Activated CD4-positive, alpha-beta T cell treated with anti-CD3 and anti-CD28 coated beads, Interleukin-2, Interleukin-4, amounts not matched to agents 100 ng/mL and 50 ng/mL, durations not matched to agents 16 hours and 8 hours (primary cell): ENCODE measurements at regions not wholly inside any gene's neighbourhood (a gene's known extent, or its start where the extent isn't known, plus 50 kb on each side); places are given as distances from the start of the nearest gene placed in this dataset.
"Not testable (repeated sequence)": the region's sequence is repeated elsewhere in the genome, so short reads cannot be mapped to it uniquely, and the experiment has no call there.

Experiments
- DNase-seq: peaks from one replicate; pipeline ENCODE4 v3.0.0-alpha.2; 2020; ENCODE audit warnings: low spot score

- no peak for DNase-seq
These were observed 252.4 kb downstream of the NUF2 start for GRCh38 chr1:163574119-163574518.

GRCh38 chr1:163580926-163581325, 259.2 kb downstream of the NUF2 start:
- no peak for DNase-seq

- no peak for DNase-seq
These were observed 262.0 kb downstream of the NUF2 start for GRCh38 chr1:163583661-163584181.

- DNase-seq, result no peak
These were observed 264.0 kb downstream of the NUF2 start for GRCh38 chr1:163585796-163586195.

- no peak for DNase-seq
These were observed 267.0 kb downstream of the NUF2 start for GRCh38 chr1:163588796-163589195.

GRCh38 chr1:163589735-163590134, 268.0 kb downstream of the NUF2 start:
- DNase-seq, result no peak

GRCh38 chr1:163591131-163591530, 269.4 kb downstream of the NUF2 start:
- DNase-seq, result not testable (repeated sequence)

- not testable (repeated sequence) for DNase-seq
These were observed 270.9 kb downstream of the NUF2 start for GRCh38 chr1:163592623-163593022.

GRCh38 chr1:163596106-163596505, 274.4 kb downstream of the NUF2 start:
- not testable (repeated sequence) for DNase-seq

- DNase-seq, result no peak
These were observed 274.9 kb downstream of the NUF2 start for GRCh38 chr1:163596541-163597258.

GRCh38 chr1:163604321-163604720, 282.6 kb downstream of the NUF2 start:
- no peak for DNase-seq

- DNase-seq, result no peak
These were observed 283.1 kb downstream of the NUF2 start for GRCh38 chr1:163604896-163605295.

- no peak for DNase-seq
These were observed 287.2 kb downstream of the NUF2 start for GRCh38 chr1:163608979-163609378.

GRCh38 chr1:163609858-163610257, 288.1 kb downstream of the NUF2 start:
- no peak for DNase-seq

- DNase-seq, result no peak
These were observed 288.7 kb downstream of the NUF2 start for GRCh38 chr1:163610486-163610885.

- no peak for DNase-seq
These were observed 292.6 kb downstream of the NUF2 start for GRCh38 chr1:163614361-163614760.

GRCh38 chr1:163628034-163628773, 306.4 kb downstream of the NUF2 start:
- DNase-seq, result no peak

- DNase-seq, result no peak
These were observed 310.5 kb downstream of the NUF2 start for GRCh38 chr1:163632269-163632668.

GRCh38 chr1:163633366-163633765, 311.6 kb downstream of the NUF2 start:
- no peak for DNase-seq

GRCh38 chr1:163645676-163646075, 323.9 kb downstream of the NUF2 start:
- DNase-seq, result not testable (repeated sequence)

- DNase-seq, result no peak
These were observed 328.9 kb downstream of the NUF2 start for GRCh38 chr1:163650624-163651023.

- no peak for DNase-seq
These were observed 330.7 kb downstream of the NUF2 start for GRCh38 chr1:163652441-163652840.

GRCh38 chr1:163655565-163655964, 333.8 kb downstream of the NUF2 start:
- no peak for DNase-seq
